HEK293T (cell line): ENCODE measurements at regions not wholly inside any gene's neighbourhood (a gene's known extent, or its start where the extent isn't known, plus 50 kb on each side); places are given as distances from the start of the nearest gene placed in this dataset.

ENCODE experiments used
- ELF4 ChIP-seq: fragments of 450-650 bp; IDR thresholded peaks from 2 replicates; pipeline ENCODE4 v1.6.1; 2017; ENCODE audit warnings: antibody characterized with exemption
- FOXK2 ChIP-seq: fragments of 450-650 bp; IDR thresholded peaks from 2 replicates; pipeline ENCODE4 v1.6.1; 2016; ENCODE audit warnings: mild to moderate bottlenecking
- HDGF ChIP-seq: fragments of 450-650 bp; IDR thresholded peaks from 2 replicates; pipeline ENCODE4 v1.6.1; 2017; ENCODE audit warnings: antibody characterized with exemption, borderline replicate concordance
- SUZ12 ChIP-seq: fragments of 450-650 bp; IDR thresholded peaks from 2 replicates; pipeline ENCODE4 v1.6.1; 2016; ENCODE audit warnings: mild to moderate bottlenecking

- no peak for TF ChIP-seq SUZ12
- no peak for TF ChIP-seq HDGF
- no peak for TF ChIP-seq ELF4
- TF ChIP-seq FOXK2, result no peak
Measured at GRCh38 chr5:89128092-89128491, 245.1 kb upstream of the MEF2C start.
